Cardiac fibroblast (primary cell): ENCODE measurements at regions not wholly inside any gene's neighbourhood (a gene's known extent, or its start where the extent isn't known, plus 50 kb on each side); places are given as distances from the start of the nearest gene placed in this dataset.

Experiments used
- DNase-seq, 2 donors: peaks; one replicate each; pipeline versions ENCODE4 v3.0.0 to v3.0.0-alpha.2; 2010; ENCODE audit warnings: low read depth in 2 of 2
- H3K4me3 ChIP-seq, 2 donors: replicated peaks in 1 of 2; 1 replicate in 1 of 2; 2 replicates in 1 of 2; pipeline ENCODE4 v1.5.1; 2011; ENCODE audit warnings: low read depth in 2 of 2, low read length in 2 of 2, mild to moderate bottlenecking in 2 of 2, moderate library complexity in 1 of 2
- CTCF ChIP-seq: IDR thresholded peaks from one replicate; pipeline ENCODE4 v1.5.1; 2011; ENCODE audit warnings: low read depth, mild to moderate bottlenecking, low read length, inconsistent platforms

- no peak overlapping the region for H3K4me3 ChIP-seq
- TF ChIP-seq CTCF = no peak
- no peak for DNase-seq
Observed at GRCh38 chr1:229999004-229999670, 67.9 kb upstream of the GALNT2 start.

- DNase-seq = no peak
- no peak for TF ChIP-seq CTCF
- H3K4me3 ChIP-seq = no peak overlapping the region
Observed at GRCh38 chr1:230000493-230001184, 66.4 kb upstream of the GALNT2 start.

GRCh38 chr1:230002164-230002803, 64.8 kb upstream of the GALNT2 start:
- TF ChIP-seq CTCF = no peak
- peak; percentile 23 to 56 for DNase-seq
- H3K4me3 ChIP-seq = no peak overlapping the region

GRCh38 chr1:230003409-230003808, 63.6 kb upstream of the GALNT2 start:
- H3K4me3 ChIP-seq = no peak overlapping the region
- no peak for DNase-seq
- TF ChIP-seq CTCF = no peak

- H3K4me3 ChIP-seq = no peak overlapping the region
- TF ChIP-seq CTCF = no peak
- no peak for DNase-seq
Observed at GRCh38 chr1:230005040-230005439, 62.0 kb upstream of the GALNT2 start.

GRCh38 chr1:230008721-230009120, 58.3 kb upstream of the GALNT2 start:
- DNase-seq = no peak
- no peak for TF ChIP-seq CTCF

More at GRCh38 chr1:230008721-230009120, 58.3 kb upstream of the GALNT2 start:
- no peak overlapping the region for H3K4me3 ChIP-seq
